Erythroblast (primary cell): ENCODE measurements at regions not wholly inside any gene's neighbourhood (a gene's known extent, or its start where the extent isn't known, plus 50 kb on each side); places are given as distances from the start of the nearest gene placed in this dataset.
"Not testable (repeated sequence)": the region's sequence is repeated elsewhere in the genome, so short reads cannot be mapped to it uniquely, and the experiment has no call there.

ENCODE experiments used
- GATA1 ChIP-seq: IDR thresholded peaks from 2 replicates; pipeline ENCODE4 v1.6.1; 2011; ENCODE audit warnings: low read depth, mild to moderate bottlenecking, control low read depth, low read length, moderate library complexity
- POLR2A ChIP-seq: IDR thresholded peaks from 2 replicates; pipeline ENCODE4 v1.6.1; 2011; ENCODE audit warnings: mild to moderate bottlenecking, low read length

DNA sequence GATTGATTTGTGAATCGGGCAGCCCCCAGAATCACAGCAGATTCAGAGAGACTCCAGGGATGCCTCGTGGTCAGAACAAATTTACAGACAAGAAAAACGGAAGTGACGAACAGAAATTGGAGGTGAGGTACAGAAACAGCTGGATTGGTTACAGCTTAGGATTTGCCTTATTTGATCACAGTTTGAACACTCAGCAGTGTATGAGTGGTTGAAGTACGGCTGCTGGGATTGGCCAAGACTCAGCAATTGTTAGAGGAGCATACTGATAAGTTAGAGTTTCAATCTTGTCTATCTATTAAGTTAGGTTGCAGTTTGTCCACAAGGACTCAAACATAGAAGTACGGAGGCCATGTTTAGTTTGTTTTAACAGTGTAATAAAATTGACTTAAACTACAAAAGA lies 61.1 kb upstream of the KBTBD8 start:
- not testable (repeated sequence) for TF ChIP-seq POLR2A, GATA1
